ENCODE measurements at regions not wholly inside any gene's neighbourhood (a gene's known extent, or its start where the extent isn't known, plus 50 kb on each side); places are given as distances from the start of the nearest gene placed in this dataset.

DNA sequence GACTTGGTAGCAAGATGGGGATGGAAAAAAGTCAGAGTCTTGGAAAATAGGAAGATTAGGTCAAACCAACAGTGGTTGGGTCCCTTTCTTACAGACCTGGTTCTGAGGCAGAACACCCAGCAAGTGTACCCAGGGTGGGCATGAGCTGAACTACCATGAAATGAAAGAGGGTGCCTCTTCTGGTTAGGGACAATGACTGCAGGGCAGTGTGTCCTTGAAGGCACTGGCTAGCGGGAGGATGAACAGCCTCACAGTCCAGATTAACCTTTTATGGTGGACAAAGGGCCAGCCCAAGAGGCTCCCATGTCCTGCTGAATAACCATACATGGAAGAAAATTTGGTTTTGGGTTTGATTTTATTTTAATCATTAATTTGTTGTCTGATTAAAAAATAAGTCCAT, 61.8 kb upstream of the CCDC85A start:
- Histone ChIP-seq H3K4me3 (ENCODE audit: insufficient read depth, low read length, poor library complexity, severe bottlenecking) (no peak overlapping the region), H3K36me3 (ENCODE audit: low read length) (no peaks in the 10 kb centered on the region), H3K9me3 (ENCODE audit: insufficient read depth, low read length) (no peaks in the 10 kb centered on the region), H3F3A (ENCODE audit: insufficient read depth) (no peaks in the 10 kb centered on the region), H3K27me3 (ENCODE audit: low read length) (no peaks in the 10 kb centered on the region), H2AFZ (ENCODE audit: low read depth, low read length, severe bottlenecking) (no peak overlapping the region), H3K9ac (ENCODE audit: low read length) (no peak overlapping the region), H3K4me2 (ENCODE audit: low read depth, low read length, poor library complexity, severe bottlenecking) (no peak overlapping the region), H3K27ac (ENCODE audit: low read depth, low read length) (no peak overlapping the region), H4K20me1 (ENCODE audit: low read depth, low read length) (no peaks in the 10 kb centered on the region), H3K9me2 (replicated peaks; ENCODE audit: insufficient read depth, low read length) (no peaks in the 10 kb centered on the region), H3K79me2 (ENCODE audit: insufficient read depth, low read length) (no peaks in the 10 kb centered on the region)
- TF ChIP-seq EZH2phosphoT487 (conservative IDR thresholded peaks at IDR 0.05; ENCODE audit: low read length) (no peak), CTCF (IDR thresholded peaks at IDR 0.05; ENCODE audit: insufficient read depth, low read length, poor library complexity, severe bottlenecking) (no peak)

- TF ChIP-seq EZH2phosphoT487 (conservative IDR thresholded peaks at IDR 0.05; ENCODE audit: low read length) (no peak), CTCF (IDR thresholded peaks at IDR 0.05; ENCODE audit: insufficient read depth, low read length, poor library complexity, severe bottlenecking) (no peak)
- Histone ChIP-seq H3F3A (ENCODE audit: insufficient read depth) (no peaks in the 10 kb centered on the region), H4K20me1 (ENCODE audit: low read depth, low read length) (no peaks in the 10 kb centered on the region), H3K27me3 (ENCODE audit: low read length) (no peaks in the 10 kb centered on the region), H3K9ac (ENCODE audit: low read length) (no peak overlapping the region), H3K4me3 (ENCODE audit: insufficient read depth, low read length, poor library complexity, severe bottlenecking) (no peak overlapping the region), H3K27ac (ENCODE audit: low read depth, low read length) (no peak overlapping the region), H3K9me3 (ENCODE audit: insufficient read depth, low read length) (no peaks in the 10 kb centered on the region), H3K9me2 (replicated peaks; ENCODE audit: insufficient read depth, low read length) (no peaks in the 10 kb centered on the region), H2AFZ (ENCODE audit: low read depth, low read length, severe bottlenecking) (no peak overlapping the region), H3K79me2 (ENCODE audit: insufficient read depth, low read length) (no peaks in the 10 kb centered on the region), H3K4me2 (ENCODE audit: low read depth, low read length, poor library complexity, severe bottlenecking) (no peak overlapping the region), H3K36me3 (ENCODE audit: low read length) (no peaks in the 10 kb centered on the region)
Observed at GRCh38 chr2:56123538-56123937, 60.3 kb upstream of the CCDC85A start.

DNA sequence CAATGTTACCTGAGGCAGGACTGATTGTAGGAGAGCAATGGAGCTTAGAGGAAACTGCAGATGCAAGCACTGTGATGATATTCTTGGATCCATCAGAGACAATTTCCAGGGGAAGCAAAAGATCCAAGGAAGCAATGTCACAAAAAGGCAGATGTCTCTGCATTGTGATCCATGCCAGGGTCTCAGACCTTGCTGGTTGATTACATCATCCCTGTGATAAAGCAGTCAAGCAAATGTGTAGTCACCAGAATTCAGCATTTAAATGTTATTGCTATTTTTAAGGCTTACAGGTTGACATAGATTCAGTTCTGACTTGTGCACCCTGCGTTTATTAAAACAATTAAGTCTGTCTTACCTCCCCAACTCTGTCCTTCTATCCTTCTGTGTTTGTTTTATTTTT, 56.8 kb upstream of the CCDC85A start:
- Histone ChIP-seq H3K27me3 (ENCODE audit: low read length) (no peaks in the 10 kb centered on the region), H3K9me3 (ENCODE audit: insufficient read depth, low read length) (no peaks in the 10 kb centered on the region), H3F3A (ENCODE audit: insufficient read depth) (no peaks in the 10 kb centered on the region), H3K9me2 (replicated peaks; ENCODE audit: insufficient read depth, low read length) (no peaks in the 10 kb centered on the region), H3K9ac (ENCODE audit: low read length) (no peak overlapping the region), H2AFZ (ENCODE audit: low read depth, low read length, severe bottlenecking) (no peak overlapping the region), H4K20me1 (ENCODE audit: low read depth, low read length) (no peaks in the 10 kb centered on the region), H3K4me3 (ENCODE audit: insufficient read depth, low read length, poor library complexity, severe bottlenecking) (no peak overlapping the region), H3K36me3 (ENCODE audit: low read length) (no peaks in the 10 kb centered on the region), H3K4me2 (ENCODE audit: low read depth, low read length, poor library complexity, severe bottlenecking) (no peak overlapping the region), H3K79me2 (ENCODE audit: insufficient read depth, low read length) (no peaks in the 10 kb centered on the region), H3K27ac (ENCODE audit: low read depth, low read length) (no peak overlapping the region)
- no peak for TF ChIP-seq CTCF (IDR thresholded peaks at IDR 0.05; ENCODE audit: insufficient read depth, low read length, poor library complexity, severe bottlenecking)
- TF ChIP-seq EZH2phosphoT487 (conservative IDR thresholded peaks at IDR 0.05; ENCODE audit: low read length) = no peak
